Bronchial epithelial cell (primary cell): ENCODE measurements at regions not wholly inside any gene's neighbourhood (a gene's known extent, or its start where the extent isn't known, plus 50 kb on each side); places are given as distances from the start of the nearest gene placed in this dataset.

Experiments used
- DNase-seq: peaks from one replicate; pipeline ENCODE4 v3.0.0-alpha.2; 2010; ENCODE audit warnings: low read depth
- FAIRE-seq: peaks from 2 replicates; lab custom pipeline; 2011; peaks lifted over from hg19 to GRCh38; lab: Jason Lieb, UNC
- H3K27me3 ChIP-seq: 2 replicates; pipeline ENCODE4 v1.5.1; 2011; ENCODE audit warnings: low read length; ENCODE audit not compliant: control insufficient read depth, insufficient read depth
- H3K36me3 ChIP-seq: 2 replicates; pipeline ENCODE4 v1.5.1; 2011; ENCODE audit warnings: low read length; ENCODE audit not compliant: control insufficient read depth, insufficient read depth
- H3K4me3 ChIP-seq: 2 replicates; pipeline ENCODE4 v1.5.1; 2011; ENCODE audit warnings: mild to moderate bottlenecking, low read depth, low read length, control low read depth
- CTCF ChIP-seq: IDR thresholded peaks from 2 replicates; pipeline ENCODE4 v1.5.1; 2011; ENCODE audit warnings: mild to moderate bottlenecking, moderate library complexity, low read length, control low read depth, inconsistent platforms; ENCODE audit not compliant: insufficient read depth, severe bottlenecking

GRCh38 chr4:29073571-29073970 lies 1646.6 kb upstream of the PCDH7 start:
- no peak overlapping the region for H3K4me3 ChIP-seq
- FAIRE-seq = no peak
- no peaks in the 10 kb centered on the region for H3K36me3 ChIP-seq
- no peak for TF ChIP-seq CTCF
- DNase-seq = no peak
- H3K27me3 ChIP-seq = no peaks in the 10 kb centered on the region

- no peak for FAIRE-seq
- H3K36me3 ChIP-seq = no peaks in the 10 kb centered on the region
Measured at GRCh38 chr4:29075366-29075765, 1644.8 kb upstream of the PCDH7 start.

GRCh38 chr4:29079260-29079659 lies 1640.9 kb upstream of the PCDH7 start:
- Histone ChIP-seq H3K27me3 (no peaks in the 10 kb centered on the region), H3K4me3 (no peak overlapping the region), H3K36me3 (no peaks in the 10 kb centered on the region)
- FAIRE-seq (no peak), DNase-seq (no peak)
- no peak for TF ChIP-seq CTCF

More at GRCh38 chr4:29075366-29075765, 1644.8 kb upstream of the PCDH7 start:
- Histone ChIP-seq H3K4me3 (no peak overlapping the region), H3K27me3 (no peaks in the 10 kb centered on the region)
- DNase-seq = no peak
- TF ChIP-seq CTCF = no peak

GRCh38 chr4:29081234-29081955 lies 1638.8 kb upstream of the PCDH7 start:
- no peak for TF ChIP-seq CTCF
- Histone ChIP-seq H3K36me3 (no peaks in the 10 kb centered on the region), H3K4me3 (no peak overlapping the region), H3K27me3 (no peaks in the 10 kb centered on the region)
- FAIRE-seq (no peak), DNase-seq (peak; percentile 5)

GRCh38 chr4:29082684-29083083 lies 1637.5 kb upstream of the PCDH7 start:
- FAIRE-seq (no peak), DNase-seq (peak; percentile 47)
- H3K4me3 ChIP-seq = no peak overlapping the region
- no peaks in the 10 kb centered on the region for H3K36me3 ChIP-seq
- no peaks in the 10 kb centered on the region for H3K27me3 ChIP-seq
- no peak for TF ChIP-seq CTCF

- DNase-seq (no peak), FAIRE-seq (no peak)
- no peaks in the 10 kb centered on the region for H3K36me3 ChIP-seq
- H3K27me3 ChIP-seq = no peaks in the 10 kb centered on the region
- no peak overlapping the region for H3K4me3 ChIP-seq
- no peak for TF ChIP-seq CTCF
Measured at GRCh38 chr4:29085748-29086147, 1634.4 kb upstream of the PCDH7 start.
